AG20443 (cell line): ENCODE measurements at regions not wholly inside any gene's neighbourhood (a gene's known extent, or its start where the extent isn't known, plus 50 kb on each side); places are given as distances from the start of the nearest gene placed in this dataset.
"Not testable (repeated sequence)": the region's sequence is repeated elsewhere in the genome, so short reads cannot be mapped to it uniquely, and the experiment has no call there.

Experiments
- DNase-seq: peaks from one replicate; pipeline ENCODE4 v3.0.0; 2012; ENCODE audit warnings: low spot score, mixed read lengths

DNA sequence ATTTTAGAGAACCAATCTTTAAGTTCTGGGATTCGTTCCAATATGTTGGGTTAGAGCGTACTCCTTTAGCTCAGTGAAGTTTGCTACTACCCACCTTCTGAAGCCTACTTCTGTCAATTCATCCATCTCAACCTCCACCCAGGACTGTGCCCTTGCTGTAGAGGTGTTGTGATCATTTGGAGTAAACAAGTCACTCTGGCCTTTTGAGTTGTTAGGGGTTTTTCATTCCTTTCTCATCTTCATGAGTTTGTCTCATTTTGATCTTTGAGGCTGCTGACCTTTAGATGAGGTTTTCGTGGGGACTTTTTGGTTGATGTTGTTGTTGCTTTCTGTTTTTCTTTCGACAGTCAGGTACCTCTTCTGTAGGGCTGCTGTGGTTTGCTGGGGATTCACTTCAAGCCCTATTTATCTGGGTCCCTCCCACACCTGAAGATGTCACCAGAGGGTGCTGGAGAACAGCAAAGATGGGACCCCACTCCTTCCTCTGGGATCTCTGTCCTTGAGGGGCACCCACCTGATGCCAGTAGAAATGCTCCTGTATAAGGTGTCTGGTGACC is 158.4 kb downstream of the ANKRD36B start:
- DNase-seq = not testable (repeated sequence)

DNA sequence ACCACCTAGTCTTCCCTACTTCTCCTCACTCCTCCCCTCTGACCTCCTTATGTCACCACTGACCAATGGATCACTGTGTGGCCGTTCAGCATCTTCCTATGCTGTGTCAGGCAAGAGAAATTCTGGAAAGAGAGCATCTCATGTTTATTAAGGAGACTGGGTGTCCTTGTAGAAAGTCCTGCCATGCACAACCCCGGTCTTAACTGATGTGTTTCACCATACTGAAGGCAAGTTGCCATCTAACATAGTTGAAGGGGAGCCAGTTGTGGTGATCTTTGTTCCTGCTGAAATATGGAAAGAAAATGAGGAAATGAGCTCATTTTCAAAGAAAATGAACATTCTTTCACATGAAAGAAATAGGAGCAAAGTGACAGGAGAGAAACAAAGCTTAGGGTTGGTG is 167.3 kb downstream of the ANKRD36B start:
- DNase-seq = not testable (repeated sequence)

DNA sequence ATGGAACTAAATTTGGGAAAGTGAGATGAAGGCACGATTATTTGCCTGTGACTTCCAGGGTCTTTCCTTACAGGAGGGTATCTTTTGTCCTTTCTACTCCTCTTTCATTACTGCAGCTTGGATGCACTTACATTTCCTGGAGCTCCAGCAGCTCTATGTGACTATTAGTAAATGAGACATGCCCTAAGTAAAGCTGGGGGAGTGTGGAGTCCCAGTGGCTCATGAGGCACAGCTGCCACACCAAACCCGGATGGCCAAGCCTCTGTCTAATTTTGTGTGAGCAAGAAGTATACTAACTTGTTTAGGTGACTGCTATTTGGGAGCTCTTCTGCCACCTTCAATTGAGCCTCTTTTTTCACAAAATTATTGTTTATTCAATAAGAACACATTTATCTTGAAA is 183.3 kb downstream of the ANKRD36B start:
- DNase-seq = not testable (repeated sequence)

DNA sequence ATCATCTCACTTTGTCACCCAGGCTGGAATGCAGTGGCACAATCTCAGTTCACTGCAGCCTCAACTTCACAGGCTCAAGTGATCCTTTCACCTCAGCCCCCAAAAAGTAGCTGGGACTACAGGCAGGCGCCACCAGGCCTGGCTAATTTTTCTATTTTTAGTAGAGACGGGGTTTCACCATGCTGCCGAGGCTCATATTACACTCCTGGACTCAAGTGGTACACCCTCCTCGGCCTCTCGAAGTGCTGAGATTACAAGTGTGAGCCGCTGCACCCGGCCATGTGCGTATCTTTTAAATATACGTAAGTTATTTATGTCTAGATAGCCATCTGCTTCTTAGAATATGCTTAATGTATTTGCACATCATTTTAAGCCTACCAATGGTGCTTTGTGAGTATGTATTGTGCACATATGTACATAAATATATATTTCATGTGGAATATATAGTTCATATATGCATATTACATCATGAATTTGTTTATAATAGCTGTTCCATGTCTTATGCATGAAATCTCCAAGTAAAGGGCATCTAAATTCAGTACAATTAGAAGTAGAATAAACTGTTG is 184.4 kb downstream of the ANKRD36B start:
- DNase-seq = not testable (repeated sequence)

DNA sequence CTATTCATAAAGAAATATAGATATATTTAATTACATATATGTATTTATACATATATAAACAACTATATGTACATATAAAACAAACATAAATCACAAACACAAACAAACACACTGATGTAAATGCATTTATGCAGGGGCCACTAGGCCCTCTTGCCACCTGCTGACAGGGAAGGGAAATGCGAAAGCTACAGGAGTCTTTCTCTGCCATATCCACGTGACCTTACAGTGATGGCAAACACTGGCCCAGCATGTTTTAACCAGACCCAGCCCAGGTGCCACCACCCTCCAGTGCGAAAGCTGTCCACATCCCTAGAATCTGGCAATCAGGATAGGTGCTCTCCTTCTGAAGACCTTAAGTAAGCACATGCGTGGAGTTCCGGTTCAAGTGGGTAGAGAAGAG is 187.0 kb downstream of the ANKRD36B start:
- not testable (repeated sequence) for DNase-seq

DNA sequence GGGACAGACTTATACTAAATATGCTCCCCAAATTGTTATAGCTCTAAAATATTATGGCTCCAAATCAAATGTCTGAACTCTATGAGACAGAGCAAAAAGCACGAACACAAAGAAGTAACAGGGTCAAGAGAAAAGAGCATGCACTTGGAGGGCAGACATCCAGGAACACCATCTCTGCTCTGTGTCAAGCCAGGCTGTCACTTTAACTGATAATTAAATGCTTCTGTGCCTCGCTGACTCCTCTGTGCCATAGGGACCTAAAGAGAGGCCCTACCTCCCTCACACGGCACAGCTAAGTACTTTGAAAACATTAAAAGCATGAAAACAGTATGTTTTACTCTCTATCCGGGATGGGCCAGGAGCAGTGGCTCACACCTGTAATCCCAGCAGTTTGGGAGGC is 194.0 kb downstream of the ANKRD36B start:
- DNase-seq = not testable (repeated sequence)

DNA sequence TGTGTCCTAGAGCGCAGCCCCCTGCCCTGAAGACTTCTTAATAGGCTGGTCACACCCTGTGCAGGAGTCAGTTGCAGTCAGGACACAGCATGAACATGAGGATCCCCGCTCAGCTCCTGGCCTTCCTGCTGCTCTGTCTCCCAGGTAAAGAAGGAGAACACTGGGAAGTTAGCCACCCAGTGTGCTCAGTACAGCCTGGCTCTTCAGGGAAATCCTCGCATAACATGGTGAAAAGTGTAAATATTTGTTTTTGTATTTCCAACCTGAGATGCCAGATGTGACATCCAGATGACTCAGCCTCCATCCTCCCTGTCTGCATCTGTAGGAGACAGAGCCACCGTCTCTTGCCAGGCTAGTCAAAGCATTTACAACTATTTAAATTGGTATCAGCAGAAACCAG is 203.9 kb downstream of the ANKRD36B start:
- DNase-seq = not testable (repeated sequence)

DNA sequence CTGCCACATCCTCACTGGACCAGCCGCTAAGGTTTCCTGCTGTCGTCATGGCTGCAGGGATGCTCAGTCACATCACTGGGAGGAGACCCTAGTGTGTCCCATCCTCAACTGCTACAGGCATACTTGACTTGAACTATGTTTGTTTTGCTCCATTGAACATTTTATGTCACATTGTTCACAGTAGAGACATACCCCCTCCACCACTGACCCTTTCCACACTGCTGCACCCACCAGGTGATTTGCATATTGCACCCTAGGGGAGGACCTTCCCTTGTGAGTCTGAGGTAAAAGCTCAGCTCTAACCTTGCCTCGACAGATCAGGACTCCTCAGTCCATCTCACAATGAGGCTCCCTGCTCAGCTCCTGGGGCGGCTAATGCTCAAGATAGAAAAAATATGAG is 213.8 kb downstream of the ANKRD36B start:
- not testable (repeated sequence) for DNase-seq

DNA sequence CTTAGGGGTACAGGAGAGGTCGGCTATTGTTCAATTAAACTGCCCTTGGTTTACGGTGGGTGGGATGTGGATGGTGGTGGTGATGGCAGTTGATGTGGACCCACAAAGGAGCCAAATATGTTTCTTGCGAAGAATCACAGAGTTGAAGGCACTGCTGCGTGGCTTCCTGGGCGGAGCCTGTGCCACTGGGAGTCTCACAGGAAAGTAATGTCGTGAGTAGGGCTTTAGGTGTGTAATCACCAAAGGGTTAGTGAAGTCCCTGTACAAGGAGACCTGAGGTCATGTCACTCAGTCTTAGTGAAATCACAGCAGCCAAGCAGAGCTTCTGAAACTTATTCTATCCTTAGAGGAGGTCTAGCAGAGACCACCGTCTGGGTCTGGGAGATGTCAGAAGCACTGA is 215.3 kb downstream of the ANKRD36B start:
- DNase-seq = not testable (repeated sequence)

DNA sequence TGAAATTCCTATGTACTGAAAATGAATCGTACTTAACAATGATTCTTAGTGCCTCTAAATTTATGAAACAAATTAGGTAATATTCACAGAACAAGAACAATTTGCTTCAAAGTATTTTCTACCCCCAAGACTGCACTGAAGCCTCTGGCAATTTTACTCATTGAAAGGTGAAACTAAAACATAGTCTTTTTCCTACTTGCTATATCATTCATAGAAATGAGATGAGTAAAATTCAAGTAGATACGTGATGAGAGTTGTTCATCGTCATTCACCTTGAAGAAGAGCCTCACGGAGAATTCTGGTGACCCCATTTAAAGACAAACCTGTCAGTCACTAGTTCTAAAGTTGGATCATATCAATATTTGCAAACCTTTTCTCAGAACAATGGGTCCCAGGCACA is 226.5 kb downstream of the ANKRD36B start:
- not testable (repeated sequence) for DNase-seq

DNA sequence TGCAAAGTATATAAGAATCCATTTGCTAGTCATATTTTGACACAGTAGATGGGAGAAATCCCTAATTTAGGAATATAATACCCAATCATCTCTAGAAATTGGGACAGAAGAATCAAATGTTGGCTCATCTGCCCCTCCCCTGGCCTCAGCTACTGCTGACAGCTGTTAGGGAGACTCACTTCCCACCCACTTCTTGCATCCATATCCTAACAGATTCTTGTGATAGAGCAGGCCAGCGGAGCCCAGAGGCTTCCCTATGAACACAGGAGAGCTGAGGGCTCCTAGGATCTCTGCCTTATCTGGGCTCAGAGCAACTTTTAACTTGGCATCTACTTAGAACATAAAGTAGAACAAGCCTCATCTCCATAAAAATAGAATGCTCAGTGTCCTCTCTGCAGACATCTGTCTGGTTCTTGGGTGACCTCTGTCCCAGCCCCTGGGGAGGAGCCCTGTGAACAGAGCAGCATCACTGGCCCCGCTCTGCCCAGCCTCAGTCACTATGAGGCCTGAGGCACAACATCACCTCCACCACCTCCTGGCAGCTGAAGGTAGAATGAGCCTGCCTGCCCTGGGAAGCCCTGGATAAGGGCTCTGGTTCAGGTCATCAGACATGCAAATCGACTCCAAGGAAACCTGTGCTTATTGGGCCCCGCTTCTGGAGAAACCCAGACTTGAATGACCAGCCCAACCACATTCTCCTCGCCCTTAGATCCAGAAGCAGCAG is 229.7 kb downstream of the ANKRD36B start:
- peak; percentile 6 for DNase-seq

DNA sequence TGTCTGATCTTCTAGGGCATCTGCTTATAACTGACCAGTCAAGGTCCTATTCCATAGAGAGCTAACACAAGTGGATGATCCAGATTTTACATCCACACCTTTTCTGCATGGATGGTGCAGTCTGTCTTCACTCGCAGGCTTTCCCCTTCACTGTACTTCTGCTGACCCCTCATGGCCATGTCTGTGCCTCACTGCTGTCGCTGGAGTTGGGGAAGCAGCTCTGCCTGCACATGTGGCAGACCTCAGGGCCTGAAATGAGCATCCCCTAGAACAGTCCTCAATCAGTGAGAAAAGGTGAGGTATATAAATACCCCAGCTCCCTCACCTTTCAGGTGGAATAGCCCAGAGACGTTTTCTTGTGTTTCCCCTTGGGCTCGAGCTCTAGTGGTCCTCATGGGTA is 233.8 kb downstream of the ANKRD36B start:
- no peak for DNase-seq

DNA sequence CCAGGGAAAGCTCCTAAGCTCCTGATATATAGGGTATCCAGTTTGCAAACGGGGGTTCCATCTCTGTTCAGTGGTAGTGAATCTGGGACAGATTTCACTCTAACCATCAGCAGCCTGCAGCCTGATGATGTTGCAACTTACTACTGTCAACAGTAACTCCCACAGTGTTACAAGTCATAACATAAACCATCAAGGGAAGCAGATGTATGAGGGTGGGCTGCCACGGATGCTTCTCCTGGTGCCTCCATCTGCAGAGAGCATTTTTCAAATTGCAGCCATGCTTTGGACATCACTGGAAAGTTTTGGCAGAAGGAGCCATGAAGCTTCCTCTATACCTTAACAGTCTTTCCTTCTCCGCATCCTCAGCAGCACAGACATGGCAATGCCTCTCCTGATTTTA is 234.5 kb downstream of the ANKRD36B start:
- DNase-seq = no peak

DNA sequence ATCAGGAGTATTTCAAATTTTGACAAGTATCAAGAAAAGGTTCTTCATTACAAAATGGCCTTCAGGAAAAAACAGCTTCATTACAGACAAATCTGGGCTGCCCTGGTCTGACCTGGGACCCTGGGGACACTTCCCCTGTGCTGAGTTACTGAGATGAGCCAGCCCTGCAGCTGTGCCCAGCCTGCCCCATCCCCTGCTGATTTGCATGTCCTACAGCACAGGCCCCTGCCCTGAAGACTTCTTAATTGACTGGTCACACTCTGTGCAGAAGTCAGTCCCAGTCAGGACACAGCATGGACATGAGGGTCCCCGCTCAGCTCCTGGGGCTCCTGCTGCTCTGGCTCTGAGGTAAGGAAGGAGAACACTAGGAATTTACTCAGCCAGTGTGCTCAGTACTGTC is 235.1 kb downstream of the ANKRD36B start:
- no peak for DNase-seq

DNA sequence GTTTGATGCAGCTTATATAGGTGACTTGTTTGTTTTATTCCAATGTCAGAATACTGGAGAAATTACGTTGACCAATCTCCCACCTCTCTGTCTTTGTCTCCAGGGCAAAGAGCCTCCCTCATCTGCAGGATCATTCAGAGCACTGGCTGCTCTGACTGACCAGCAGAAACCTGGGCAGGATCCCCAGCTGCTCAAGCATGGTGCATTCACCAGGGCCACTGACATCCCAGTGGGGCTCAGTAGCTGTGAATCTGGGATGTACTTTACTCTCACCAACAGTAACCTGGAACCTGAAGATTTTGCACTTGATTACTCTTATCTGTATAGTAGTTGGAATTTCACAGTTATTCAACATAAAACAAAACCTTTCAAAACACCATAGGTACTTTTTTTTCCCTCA is 235.9 kb downstream of the ANKRD36 start:
- DNase-seq = no peak

DNA sequence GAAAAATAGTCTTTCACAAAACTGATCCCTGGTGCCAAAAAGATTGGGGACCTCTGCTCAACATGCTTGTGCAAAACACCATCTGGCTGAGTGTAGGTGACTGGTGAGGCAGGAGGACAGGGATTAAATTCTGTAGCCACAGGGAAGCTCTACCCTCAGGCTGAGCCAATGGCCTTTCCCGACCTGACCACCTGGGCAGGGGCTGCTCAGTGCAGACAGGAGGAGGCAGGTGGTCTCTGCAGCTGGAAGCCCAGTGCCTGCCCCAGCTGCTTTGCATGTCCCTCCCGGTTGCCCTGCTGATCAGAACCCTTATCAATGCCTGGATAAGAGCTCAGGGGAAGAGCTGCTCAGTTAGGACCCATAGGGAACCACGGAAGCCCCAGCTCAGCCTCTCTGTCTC is 235.3 kb downstream of the ANKRD36 start:
- no peak for DNase-seq

DNA sequence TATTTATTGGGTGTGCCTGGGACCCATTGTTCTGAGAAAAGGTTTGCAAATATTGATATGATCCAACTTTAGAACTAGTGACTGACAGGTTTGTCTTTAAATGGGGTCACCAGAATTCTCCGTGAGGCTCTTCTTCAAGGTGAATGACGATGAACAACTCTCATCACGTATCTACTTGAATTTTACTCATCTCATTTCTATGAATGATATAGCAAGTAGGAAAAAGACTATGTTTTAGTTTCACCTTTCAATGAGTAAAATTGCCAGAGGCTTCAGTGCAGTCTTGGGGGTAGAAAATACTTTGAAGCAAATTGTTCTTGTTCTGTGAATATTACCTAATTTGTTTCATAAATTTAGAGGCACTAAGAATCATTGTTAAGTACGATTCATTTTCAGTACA is 232.0 kb downstream of the ANKRD36 start:
- not testable (repeated sequence) for DNase-seq

DNA sequence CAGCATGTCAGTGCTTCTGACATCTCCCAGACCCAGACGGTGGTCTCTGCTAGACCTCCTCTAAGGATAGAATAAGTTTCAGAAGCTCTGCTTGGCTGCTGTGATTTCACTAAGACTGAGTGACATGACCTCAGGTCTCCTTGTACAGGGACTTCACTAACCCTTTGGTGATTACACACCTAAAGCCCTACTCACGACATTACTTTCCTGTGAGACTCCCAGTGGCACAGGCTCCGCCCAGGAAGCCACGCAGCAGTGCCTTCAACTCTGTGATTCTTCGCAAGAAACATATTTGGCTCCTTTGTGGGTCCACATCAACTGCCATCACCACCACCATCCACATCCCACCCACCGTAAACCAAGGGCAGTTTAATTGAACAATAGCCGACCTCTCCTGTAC is 220.7 kb downstream of the ANKRD36 start:
- not testable (repeated sequence) for DNase-seq

DNA sequence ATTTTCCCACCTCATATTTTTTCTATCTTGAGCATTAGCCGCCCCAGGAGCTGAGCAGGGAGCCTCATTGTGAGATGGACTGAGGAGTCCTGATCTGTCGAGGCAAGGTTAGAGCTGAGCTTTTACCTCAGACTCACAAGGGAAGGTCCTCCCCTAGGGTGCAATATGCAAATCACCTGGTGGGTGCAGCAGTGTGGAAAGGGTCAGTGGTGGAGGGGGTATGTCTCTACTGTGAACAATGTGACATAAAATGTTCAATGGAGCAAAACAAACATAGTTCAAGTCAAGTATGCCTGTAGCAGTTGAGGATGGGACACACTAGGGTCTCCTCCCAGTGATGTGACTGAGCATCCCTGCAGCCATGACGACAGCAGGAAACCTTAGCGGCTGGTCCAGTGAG is 219.2 kb downstream of the ANKRD36 start:
- not testable (repeated sequence) for DNase-seq

DNA sequence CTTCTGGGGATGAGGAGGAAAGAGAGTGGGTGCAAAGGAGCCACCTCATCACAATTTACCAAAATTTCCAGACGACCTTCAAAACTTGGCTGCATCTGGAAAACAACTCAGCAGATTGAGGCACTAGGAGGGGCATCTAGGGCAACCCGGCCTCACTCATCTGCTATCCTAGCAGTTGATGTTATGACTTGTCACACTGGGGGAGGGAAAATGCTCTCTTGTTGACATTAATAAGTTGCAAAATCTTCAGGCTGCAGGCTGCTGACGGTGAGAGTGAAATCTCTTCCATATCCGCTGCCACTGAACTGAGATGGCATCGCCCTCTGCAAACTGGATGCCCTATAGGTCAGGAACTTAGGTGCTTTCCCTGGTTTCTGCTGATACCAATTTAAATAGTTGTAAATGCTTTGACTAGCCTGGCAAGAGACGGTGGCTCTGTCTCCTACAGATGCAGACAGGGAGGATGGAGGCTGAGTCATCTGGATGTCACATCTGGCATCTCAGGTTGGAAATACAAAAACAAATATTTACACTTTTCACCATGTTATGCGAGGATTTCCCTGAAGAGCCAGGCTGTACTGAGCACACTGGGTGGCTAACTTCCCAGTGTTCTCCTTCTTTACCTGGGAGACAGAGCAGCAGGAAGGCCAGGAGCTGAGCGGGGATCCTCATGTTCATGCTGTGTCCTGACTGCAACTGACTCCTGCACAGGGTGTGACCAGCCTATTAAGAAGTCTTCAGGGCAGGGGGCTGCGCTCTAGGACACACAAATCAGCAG is 209.2 kb downstream of the ANKRD36 start:
- not testable (repeated sequence) for DNase-seq

DNA sequence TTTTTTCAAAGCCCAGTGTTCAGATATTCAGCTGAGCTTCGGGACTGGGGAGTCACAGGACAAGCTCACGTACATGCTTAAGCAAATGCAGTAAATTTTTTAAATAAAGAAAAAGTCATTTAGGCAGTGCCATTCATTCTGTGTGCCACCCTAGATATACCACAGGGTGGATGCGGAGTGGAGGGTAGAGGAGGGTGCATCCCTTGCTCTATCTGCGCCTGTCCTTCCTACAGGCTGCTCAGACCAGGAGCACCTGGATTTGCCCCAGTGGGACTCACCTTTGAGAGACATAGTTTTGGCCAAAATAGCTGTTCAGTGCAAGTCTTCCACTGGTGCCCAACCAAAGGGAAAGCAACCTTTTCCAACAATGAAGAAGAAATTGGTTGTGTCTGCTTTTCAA is 202.4 kb downstream of the ANKRD36 start:
- DNase-seq = not testable (repeated sequence)

DNA sequence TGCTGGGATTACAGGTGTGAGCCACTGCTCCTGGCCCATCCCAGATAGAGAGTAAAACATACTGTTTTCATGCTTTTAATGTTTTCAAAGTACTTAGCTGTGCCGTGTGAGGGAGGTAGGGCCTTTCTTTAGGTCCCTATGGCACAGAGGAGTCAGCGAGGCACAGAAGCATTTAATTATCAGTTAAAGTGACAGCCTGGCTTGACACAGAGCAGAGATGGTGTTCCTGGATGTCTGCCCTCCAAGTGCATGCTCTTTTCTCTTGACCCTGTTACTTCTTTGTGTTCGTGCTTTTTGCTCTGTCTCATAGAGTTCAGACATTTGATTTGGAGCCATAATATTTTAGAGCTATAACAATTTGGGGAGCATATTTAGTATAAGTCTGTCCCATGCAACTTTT is 199.5 kb downstream of the ANKRD36 start:
- DNase-seq = not testable (repeated sequence)

DNA sequence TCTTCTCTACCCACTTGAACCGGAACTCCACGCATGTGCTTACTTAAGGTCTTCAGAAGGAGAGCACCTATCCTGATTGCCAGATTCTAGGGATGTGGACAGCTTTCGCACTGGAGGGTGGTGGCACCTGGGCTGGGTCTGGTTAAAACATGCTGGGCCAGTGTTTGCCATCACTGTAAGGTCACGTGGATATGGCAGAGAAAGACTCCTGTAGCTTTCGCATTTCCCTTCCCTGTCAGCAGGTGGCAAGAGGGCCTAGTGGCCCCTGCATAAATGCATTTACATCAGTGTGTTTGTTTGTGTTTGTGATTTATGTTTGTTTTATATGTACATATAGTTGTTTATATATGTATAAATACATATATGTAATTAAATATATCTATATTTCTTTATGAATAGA is 192.5 kb downstream of the ANKRD36 start:
- not testable (repeated sequence) for DNase-seq
